Gastroesophageal sphincter (tissue), 3 donors: ENCODE measurements at regions not wholly inside any gene's neighbourhood (a gene's known extent, or its start where the extent isn't known, plus 50 kb on each side); places are given as distances from the start of the nearest gene placed in this dataset.

Experiments
- EP300 ChIP-seq: sonication (generic); formaldehyde crosslinking; IDR thresholded peaks from one replicate; pipeline ENCODE4 v1.6.1; 2017; ENCODE audit warnings: antibody characterized with exemption, mild to moderate bottlenecking
- POLR2A ChIP-seq, 2 donors: fragments of 450-650 bp; IDR thresholded peaks; one replicate each; pipeline ENCODE4 v1.6.1; 2017; ENCODE audit warnings: antibody characterized with exemption in 2 of 2, mild to moderate bottlenecking in 2 of 2, moderate library complexity in 1 of 2
- POLR2AphosphoS5 ChIP-seq: sonication (generic); formaldehyde crosslinking; IDR thresholded peaks from one replicate; pipeline ENCODE4 v1.6.1; 2017; ENCODE audit warnings: antibody characterized with exemption
- TF ChIP-seq, protein P1 (sequence below), 4 experiments: fragments of 200-600 bp in 2 of 4; fragments of 450-650 bp in 2 of 4; sonication (generic) in 1 of 4; IDR thresholded peaks; one replicate each; pipeline ENCODE4 v1.5.1; 2017 to 2019; ENCODE audit warnings: antibody characterized with exemption in 4 of 4, mild to moderate bottlenecking in 2 of 4, moderate library complexity in 2 of 4

DNA sequence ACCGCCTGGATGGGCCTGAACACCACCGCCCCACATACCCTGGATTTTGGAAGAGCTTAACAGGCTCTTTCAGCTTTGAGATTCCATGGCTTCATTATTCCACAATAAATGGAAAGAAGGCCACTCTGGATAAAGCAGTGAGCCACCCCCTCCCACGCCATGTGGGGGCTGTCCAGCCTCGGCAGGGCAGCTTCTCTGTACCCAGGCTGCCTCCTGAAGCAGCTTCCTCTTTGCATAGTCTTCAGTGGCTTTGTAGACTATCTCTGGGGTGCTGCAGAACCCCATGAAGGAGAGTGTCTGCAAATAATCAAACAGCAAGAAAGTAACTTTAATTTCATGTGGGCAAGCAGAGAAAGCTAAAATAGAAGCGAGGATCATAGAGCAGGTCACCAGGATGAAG lies 96.6 kb upstream of the NXT1 start:
- TF ChIP-seq, protein P1, sequence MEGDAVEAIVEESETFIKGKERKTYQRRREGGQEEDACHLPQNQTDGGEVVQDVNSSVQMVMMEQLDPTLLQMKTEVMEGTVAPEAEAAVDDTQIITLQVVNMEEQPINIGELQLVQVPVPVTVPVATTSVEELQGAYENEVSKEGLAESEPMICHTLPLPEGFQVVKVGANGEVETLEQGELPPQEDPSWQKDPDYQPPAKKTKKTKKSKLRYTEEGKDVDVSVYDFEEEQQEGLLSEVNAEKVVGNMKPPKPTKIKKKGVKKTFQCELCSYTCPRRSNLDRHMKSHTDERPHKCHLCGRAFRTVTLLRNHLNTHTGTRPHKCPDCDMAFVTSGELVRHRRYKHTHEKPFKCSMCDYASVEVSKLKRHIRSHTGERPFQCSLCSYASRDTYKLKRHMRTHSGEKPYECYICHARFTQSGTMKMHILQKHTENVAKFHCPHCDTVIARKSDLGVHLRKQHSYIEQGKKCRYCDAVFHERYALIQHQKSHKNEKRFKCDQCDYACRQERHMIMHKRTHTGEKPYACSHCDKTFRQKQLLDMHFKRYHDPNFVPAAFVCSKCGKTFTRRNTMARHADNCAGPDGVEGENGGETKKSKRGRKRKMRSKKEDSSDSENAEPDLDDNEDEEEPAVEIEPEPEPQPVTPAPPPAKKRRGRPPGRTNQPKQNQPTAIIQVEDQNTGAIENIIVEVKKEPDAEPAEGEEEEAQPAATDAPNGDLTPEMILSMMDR (IDR thresholded peaks at IDR 0.05), result no peak
- TF ChIP-seq POLR2A (IDR thresholded peaks at IDR 0.05) (no peak), EP300 (no peak), POLR2AphosphoS5 (no peak)
